ENCODE measurements at regions not wholly inside any gene's neighbourhood (a gene's known extent, or its start where the extent isn't known, plus 50 kb on each side); places are given as distances from the start of the nearest gene placed in this dataset.

- TF ChIP-seq CTCF (IDR thresholded peaks at IDR 0.05): no peak
- TF ChIP-seq EZH2 (IDR thresholded peaks at IDR 0.05): no peak
- TF ChIP-seq EZH2phosphoT487 (IDR thresholded peaks at IDR 0.05): no peak
These were observed 130.8 kb upstream of the SPON1 start for GRCh38 chr11:13831696-13832095.
